Mammary epithelial cell (primary cell): ENCODE measurements at regions not wholly inside any gene's neighbourhood (a gene's known extent, or its start where the extent isn't known, plus 50 kb on each side); places are given as distances from the start of the nearest gene placed in this dataset.

Source experiments
- EZH2 ChIP-seq: IDR thresholded peaks from 2 replicates; pipeline ENCODE4 v1.6.1; 2012; ENCODE audit warnings: low read length, inconsistent platforms, borderline replicate concordance
- TF ChIP-seq, protein P1 (sequence below), 2 donors: IDR thresholded peaks in 1 of 2; conservative IDR thresholded peaks in 1 of 2; 2 replicates each; pipeline ENCODE4 v1.5.1; 2011 to 2012; ENCODE audit warnings: inconsistent platforms in 2 of 2, low read length in 2 of 2, mild to moderate bottlenecking in 2 of 2, control low read depth in 1 of 2, low read depth in 1 of 2; ENCODE audit not compliant: insufficient read depth in 1 of 2; ENCODE audit errors: extremely low read depth in 1 of 2

DNA sequence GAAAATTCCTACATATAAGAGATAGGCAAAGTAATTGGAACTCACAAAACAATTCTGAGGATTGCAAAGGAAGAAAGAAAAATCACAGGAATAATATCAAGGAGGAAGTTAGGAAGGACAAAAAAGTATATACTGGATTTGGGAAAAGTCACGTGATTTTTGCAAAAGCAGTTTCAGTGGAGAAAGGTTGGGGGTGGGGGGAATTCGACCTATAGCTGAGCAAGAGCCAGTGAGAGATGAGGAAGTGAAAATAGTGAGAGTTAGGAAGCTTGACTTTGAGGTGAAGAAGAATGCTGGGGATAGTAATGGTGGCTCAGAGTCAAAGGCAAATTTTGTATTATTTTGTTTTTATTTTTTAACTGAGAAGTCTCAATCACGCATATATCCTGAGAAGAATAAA is 438.0 kb upstream of the PMFBP1 start:
- TF ChIP-seq, protein P1, sequence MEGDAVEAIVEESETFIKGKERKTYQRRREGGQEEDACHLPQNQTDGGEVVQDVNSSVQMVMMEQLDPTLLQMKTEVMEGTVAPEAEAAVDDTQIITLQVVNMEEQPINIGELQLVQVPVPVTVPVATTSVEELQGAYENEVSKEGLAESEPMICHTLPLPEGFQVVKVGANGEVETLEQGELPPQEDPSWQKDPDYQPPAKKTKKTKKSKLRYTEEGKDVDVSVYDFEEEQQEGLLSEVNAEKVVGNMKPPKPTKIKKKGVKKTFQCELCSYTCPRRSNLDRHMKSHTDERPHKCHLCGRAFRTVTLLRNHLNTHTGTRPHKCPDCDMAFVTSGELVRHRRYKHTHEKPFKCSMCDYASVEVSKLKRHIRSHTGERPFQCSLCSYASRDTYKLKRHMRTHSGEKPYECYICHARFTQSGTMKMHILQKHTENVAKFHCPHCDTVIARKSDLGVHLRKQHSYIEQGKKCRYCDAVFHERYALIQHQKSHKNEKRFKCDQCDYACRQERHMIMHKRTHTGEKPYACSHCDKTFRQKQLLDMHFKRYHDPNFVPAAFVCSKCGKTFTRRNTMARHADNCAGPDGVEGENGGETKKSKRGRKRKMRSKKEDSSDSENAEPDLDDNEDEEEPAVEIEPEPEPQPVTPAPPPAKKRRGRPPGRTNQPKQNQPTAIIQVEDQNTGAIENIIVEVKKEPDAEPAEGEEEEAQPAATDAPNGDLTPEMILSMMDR (conservative IDR thresholded peaks at IDR 0.05 in 1 of 2, IDR thresholded peaks at IDR 0.05 in 1 of 2; ENCODE audit: extremely low read depth in 1 of 2, insufficient read depth in 1 of 2, low read depth in 1 of 2, low read length in 2 of 2) = no peak
- no peak for TF ChIP-seq EZH2
